Astrocyte of the hippocampus (primary cell): ENCODE measurements at regions not wholly inside any gene's neighbourhood (a gene's known extent, or its start where the extent isn't known, plus 50 kb on each side); places are given as distances from the start of the nearest gene placed in this dataset.
"Not testable (repeated sequence)": the region's sequence is repeated elsewhere in the genome, so short reads cannot be mapped to it uniquely, and the experiment has no call there.

Experiments used
- DNase-seq: peaks from one replicate; pipeline ENCODE4 v3.0.0; 2011; ENCODE audit warnings: low read depth, low spot score

GRCh38 chr12:89227774-89228173, 124.5 kb downstream of the DUSP6 start:
- DNase-seq: no peak

- peak; percentile 46 for DNase-seq
Observed at GRCh38 chr12:89225808-89226411, 126.4 kb downstream of the DUSP6 start.

GRCh38 chr12:89225401-89225800, 126.9 kb downstream of the DUSP6 start:
- peak; percentile 32 for DNase-seq

- not testable (repeated sequence) for DNase-seq
Observed at GRCh38 chr12:89222580-89222979, 129.7 kb downstream of the DUSP6 start.

- no peak for DNase-seq
Observed at GRCh38 chr12:89217472-89217871, 134.8 kb downstream of the DUSP6 start.

GRCh38 chr12:89216211-89216952, 135.9 kb downstream of the DUSP6 start:
- no peak for DNase-seq

GRCh38 chr12:89215196-89215595, 137.1 kb downstream of the DUSP6 start:
- DNase-seq: no peak

GRCh38 chr12:89213747-89214146, 138.6 kb downstream of the DUSP6 start:
- DNase-seq: no peak

GRCh38 chr12:89213139-89213538, 139.2 kb downstream of the DUSP6 start:
- DNase-seq: no peak

- no peak for DNase-seq
Observed at GRCh38 chr12:89212339-89212771, 139.9 kb downstream of the DUSP6 start.

GRCh38 chr12:89211456-89211855, 140.8 kb downstream of the DUSP6 start:
- no peak for DNase-seq

GRCh38 chr12:89210277-89210676, 142.0 kb downstream of the DUSP6 start:
- no peak for DNase-seq

- DNase-seq: no peak
Observed at GRCh38 chr12:89208661-89209096, 143.6 kb downstream of the DUSP6 start.

GRCh38 chr12:89206390-89206789, 145.9 kb downstream of the DUSP6 start:
- DNase-seq: no peak

- no peak for DNase-seq
Observed at GRCh38 chr12:89205517-89205916, 146.8 kb downstream of the DUSP6 start.

- no peak for DNase-seq
Observed at GRCh38 chr12:89203144-89203543, 149.2 kb downstream of the DUSP6 start.

GRCh38 chr12:89200217-89200616, 152.1 kb downstream of the DUSP6 start:
- no peak for DNase-seq

- no peak for DNase-seq
Observed at GRCh38 chr12:89195470-89195869, 156.8 kb downstream of the DUSP6 start.

- no peak for DNase-seq
Observed at GRCh38 chr12:89194683-89195082, 157.6 kb downstream of the DUSP6 start.

- DNase-seq: no peak
Observed at GRCh38 chr12:89192429-89192828, 159.9 kb downstream of the DUSP6 start.

GRCh38 chr12:89191597-89191996, 160.7 kb downstream of the DUSP6 start:
- DNase-seq: not testable (repeated sequence)

GRCh38 chr12:89189448-89189847, 162.9 kb downstream of the DUSP6 start:
- DNase-seq: no peak

GRCh38 chr12:89187507-89187906, 164.8 kb downstream of the DUSP6 start:
- no peak for DNase-seq
